Mucosa of descending colon (tissue), 3 donors: ENCODE measurements at regions not wholly inside any gene's neighbourhood (a gene's known extent, or its start where the extent isn't known, plus 50 kb on each side); places are given as distances from the start of the nearest gene placed in this dataset.

Source experiments
- ATAC-seq: fragments of 200-7000 bp; cut with Tn5 transposase; one replicate; pipeline ENCODE4 v1.9.1; 2020; ENCODE audit warnings: mild to moderate bottlenecking, moderate library complexity
- DNase-seq, 3 donors: peaks; one replicate each; pipeline ENCODE4 v3.0.0-alpha.2; 2020
- H3K36me3 ChIP-seq: fragments of 200-600 bp; one replicate; pipeline ENCODE4 v1.8.0; 2021; ENCODE audit warnings: low read depth, mild to moderate bottlenecking
- H3K4me1 ChIP-seq: fragments of 200-600 bp; one replicate; pipeline ENCODE4 v1.8.0; 2021; ENCODE audit warnings: low read depth, mild to moderate bottlenecking
- H3K4me3 ChIP-seq: fragments of 200-600 bp; one replicate; pipeline ENCODE4 v1.8.0; 2021; ENCODE audit warnings: mild to moderate bottlenecking
- H3K9me3 ChIP-seq: fragments of 200-600 bp; one replicate; pipeline ENCODE4 v1.8.0; 2021; ENCODE audit warnings: mild to moderate bottlenecking
- intact Hi-C, 2 donors: fragments of 100-400 bp; cut with DNase I in 1 of 2; cut with micrococcal nuclease in 1 of 2; formaldehyde crosslinking; loops; one replicate each; pipeline versions ENCODE4 v1.11.0 to v1.11.1; 2022; cut with DNase I, micrococcal nuclease
- TF ChIP-seq, protein P1 (sequence below): fragments of 200-600 bp; IDR thresholded peaks from one replicate; pipeline ENCODE4 v1.8.0; 2022; ENCODE audit warnings: antibody characterized with exemption, mild to moderate bottlenecking
- donor health status: DM: no; HTN: no; CAD: no; lungs with moderate emphysema.
- donor health status: DM: no; HTN: no; CAD: no.
- donor health status: DM: no; HTN: yes; CAD: no.

DNA sequence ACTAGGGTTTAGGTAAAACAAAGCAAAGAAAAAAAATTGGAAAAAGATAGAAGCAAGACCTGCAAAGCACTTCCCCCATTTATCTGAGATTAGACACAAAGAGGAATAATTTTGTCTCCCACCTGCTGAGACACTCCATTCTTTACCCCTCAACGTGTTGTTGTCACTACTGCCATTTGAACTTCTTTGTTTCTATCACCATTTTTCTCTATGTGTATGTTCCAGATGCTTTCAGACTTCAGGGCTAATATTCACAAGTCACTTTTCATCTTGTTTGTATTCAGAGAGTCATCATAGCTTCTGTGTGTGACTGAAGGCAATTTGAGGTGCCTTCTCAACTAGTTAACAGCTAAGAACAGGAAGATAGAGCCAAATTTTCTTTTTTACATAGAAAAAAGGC, 512.5 kb downstream of the TBC1D4 start:
- ATAC-seq (no peak), DNase-seq (no peak)
- H3K4me3 ChIP-seq, result no peak overlapping the region
- no peaks in the 10 kb centered on the region for H3K4me1 ChIP-seq
- no peaks in the 10 kb centered on the region for H3K9me3 ChIP-seq
- TF ChIP-seq, protein P1, sequence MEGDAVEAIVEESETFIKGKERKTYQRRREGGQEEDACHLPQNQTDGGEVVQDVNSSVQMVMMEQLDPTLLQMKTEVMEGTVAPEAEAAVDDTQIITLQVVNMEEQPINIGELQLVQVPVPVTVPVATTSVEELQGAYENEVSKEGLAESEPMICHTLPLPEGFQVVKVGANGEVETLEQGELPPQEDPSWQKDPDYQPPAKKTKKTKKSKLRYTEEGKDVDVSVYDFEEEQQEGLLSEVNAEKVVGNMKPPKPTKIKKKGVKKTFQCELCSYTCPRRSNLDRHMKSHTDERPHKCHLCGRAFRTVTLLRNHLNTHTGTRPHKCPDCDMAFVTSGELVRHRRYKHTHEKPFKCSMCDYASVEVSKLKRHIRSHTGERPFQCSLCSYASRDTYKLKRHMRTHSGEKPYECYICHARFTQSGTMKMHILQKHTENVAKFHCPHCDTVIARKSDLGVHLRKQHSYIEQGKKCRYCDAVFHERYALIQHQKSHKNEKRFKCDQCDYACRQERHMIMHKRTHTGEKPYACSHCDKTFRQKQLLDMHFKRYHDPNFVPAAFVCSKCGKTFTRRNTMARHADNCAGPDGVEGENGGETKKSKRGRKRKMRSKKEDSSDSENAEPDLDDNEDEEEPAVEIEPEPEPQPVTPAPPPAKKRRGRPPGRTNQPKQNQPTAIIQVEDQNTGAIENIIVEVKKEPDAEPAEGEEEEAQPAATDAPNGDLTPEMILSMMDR, result no peak
- no peaks in the 10 kb centered on the region for H3K36me3 ChIP-seq
- intact Hi-C loops, result no loop called here

DNA sequence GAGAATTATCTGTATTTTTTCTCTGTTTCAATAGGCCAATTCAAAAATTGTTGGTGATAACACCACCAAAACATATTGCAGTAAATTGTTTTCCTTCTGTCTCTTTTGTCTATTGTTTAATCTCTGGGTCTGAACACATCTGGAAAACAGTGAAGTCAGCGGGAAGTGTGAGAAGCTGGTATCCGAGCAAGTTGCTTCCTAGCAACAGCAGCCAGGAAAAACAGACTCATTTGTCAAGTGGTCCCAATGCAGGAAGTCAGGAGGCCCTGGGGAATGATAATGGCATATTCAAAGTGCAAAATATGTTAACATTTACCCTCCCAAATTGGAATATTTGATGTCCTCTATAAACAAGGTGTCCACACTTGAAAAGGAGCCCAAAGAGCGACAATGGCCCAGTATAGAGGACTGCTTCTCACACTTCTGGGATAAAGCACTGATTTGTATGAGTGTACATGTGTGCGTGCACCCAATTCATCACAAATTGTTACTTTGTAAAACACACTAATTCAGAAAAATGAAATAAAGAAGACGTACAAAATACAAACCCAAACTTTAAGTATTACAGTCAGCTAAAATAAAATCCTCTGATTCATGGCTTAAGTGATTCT, 515.0 kb downstream of the TBC1D4 start:
- H3K4me1 ChIP-seq, result no peaks in the 10 kb centered on the region
- ATAC-seq (no peak), DNase-seq (no peak)
- H3K4me3 ChIP-seq, result no peak overlapping the region
- intact Hi-C loops, result no loop called here
- no peaks in the 10 kb centered on the region for H3K9me3 ChIP-seq
- TF ChIP-seq, protein P1, result no peak
- H3K36me3 ChIP-seq, result no peaks in the 10 kb centered on the region

DNA sequence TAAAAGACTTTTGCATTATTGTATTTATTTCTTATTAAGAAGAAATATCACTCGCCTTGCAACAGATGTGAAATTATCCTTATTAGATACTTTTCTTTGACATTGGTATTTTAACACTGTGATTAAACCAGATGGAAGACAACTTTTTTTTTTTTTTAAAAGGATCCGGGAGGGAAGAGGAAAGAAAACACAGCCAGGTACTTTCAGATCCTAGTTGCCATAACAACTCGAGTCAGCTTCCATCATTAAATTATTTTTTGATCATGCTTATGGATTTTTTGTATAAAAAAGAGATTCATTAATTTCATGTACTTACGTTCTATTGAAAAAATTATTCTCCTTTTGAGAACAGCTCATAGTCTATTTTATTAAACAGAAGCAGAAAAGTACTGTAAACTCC, 515.7 kb downstream of the TBC1D4 start:
- intact Hi-C loops, result no loop called here
- TF ChIP-seq, protein P1, result no peak
- Histone ChIP-seq H3K4me3 (no peak overlapping the region), H3K36me3 (no peaks in the 10 kb centered on the region), H3K9me3 (no peaks in the 10 kb centered on the region), H3K4me1 (no peaks in the 10 kb centered on the region)
- no peak for ATAC-seq
- DNase-seq, result no peak

DNA sequence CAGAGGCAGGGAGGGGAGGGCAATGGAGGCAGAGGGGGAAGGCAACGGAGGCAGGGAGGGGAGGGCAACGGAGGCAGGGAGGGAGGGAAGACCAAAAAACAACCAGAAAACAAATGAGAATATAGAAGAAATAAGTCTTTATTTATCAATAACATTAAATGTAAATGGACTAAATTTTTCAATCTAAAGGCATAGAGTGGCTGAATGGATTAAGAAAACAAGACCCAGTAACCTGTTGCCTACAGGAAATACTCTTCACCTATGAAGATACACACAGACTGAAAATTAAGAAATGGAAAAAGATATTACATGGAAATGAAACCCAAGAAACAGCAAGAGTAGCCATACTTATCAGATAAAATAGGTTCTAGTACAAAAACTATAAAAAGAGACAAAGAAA, 536.3 kb downstream of the TBC1D4 start:
- Histone ChIP-seq H3K36me3 (no peaks in the 10 kb centered on the region), H3K4me3 (no peak overlapping the region), H3K4me1 (no peaks in the 10 kb centered on the region), H3K9me3 (peaks cover 11% of the 10 kb centered on the region)
- intact Hi-C loops, result no loop called here
- TF ChIP-seq, protein P1, result no peak
- no peak for ATAC-seq
- DNase-seq, result no peak

DNA sequence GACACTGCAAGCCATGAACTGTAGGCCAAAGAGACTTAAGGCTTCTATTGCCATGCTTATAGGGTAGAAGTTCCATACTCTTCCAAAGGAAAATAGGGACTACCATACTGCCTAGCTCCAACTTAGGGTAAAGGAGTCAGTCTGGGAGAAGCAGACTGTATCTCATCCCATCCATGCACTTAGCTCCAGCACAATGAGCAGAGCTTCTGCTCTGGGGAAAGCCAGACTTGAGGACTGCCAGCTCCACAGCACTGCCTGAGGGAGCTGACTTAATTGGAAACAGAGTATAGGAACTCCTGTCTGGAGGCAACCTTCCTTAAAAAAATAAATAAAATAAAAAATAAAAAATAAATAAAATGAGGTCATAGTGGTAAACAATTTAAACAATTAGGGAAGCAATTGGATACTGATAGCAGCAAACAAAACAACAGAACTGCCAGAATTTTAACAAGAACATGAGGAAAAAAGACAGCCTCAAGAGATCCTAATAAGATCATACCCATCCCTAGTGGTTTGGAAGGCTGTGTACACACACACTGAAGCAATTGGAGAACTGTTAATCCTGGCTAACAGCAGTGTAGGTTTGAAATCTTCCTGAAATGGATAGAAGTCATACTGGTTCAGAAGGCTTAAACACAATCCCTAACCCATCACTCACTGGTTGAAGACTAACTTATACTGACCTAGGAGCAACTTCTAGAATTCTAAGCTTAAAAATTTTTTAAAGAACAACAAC, 550.1 kb downstream of the TBC1D4 start:
- no peaks in the 10 kb centered on the region for H3K9me3 ChIP-seq
- H3K36me3 ChIP-seq, result no peaks in the 10 kb centered on the region
- no peak overlapping the region for H3K4me3 ChIP-seq
- no peaks in the 10 kb centered on the region for H3K4me1 ChIP-seq
- intact Hi-C loops, result no loop called here
- DNase-seq (no peak), ATAC-seq (no peak)
- TF ChIP-seq, protein P1, result no peak
